Uterus (tissue), 2 donors: ENCODE measurements at regions not wholly inside any gene's neighbourhood (a gene's known extent, or its start where the extent isn't known, plus 50 kb on each side); places are given as distances from the start of the nearest gene placed in this dataset.

Source experiments
- POLR2A ChIP-seq, 2 donors: fragments of 450-650 bp; IDR thresholded peaks; one replicate each; pipeline ENCODE4 v1.6.1; 2016; ENCODE audit warnings: antibody characterized with exemption in 2 of 2, mild to moderate bottlenecking in 1 of 2, moderate library complexity in 1 of 2
- TF ChIP-seq, protein P1 (sequence below), 4 experiments: fragments of 200-600 bp in 2 of 4; fragments of 450-650 bp in 2 of 4; sonication (generic) in 2 of 4; IDR thresholded peaks; one replicate each; pipeline ENCODE4 v1.5.1; 2016 to 2019; ENCODE audit warnings: antibody characterized with exemption in 4 of 4, mild to moderate bottlenecking in 2 of 4, moderate library complexity in 1 of 4

DNA sequence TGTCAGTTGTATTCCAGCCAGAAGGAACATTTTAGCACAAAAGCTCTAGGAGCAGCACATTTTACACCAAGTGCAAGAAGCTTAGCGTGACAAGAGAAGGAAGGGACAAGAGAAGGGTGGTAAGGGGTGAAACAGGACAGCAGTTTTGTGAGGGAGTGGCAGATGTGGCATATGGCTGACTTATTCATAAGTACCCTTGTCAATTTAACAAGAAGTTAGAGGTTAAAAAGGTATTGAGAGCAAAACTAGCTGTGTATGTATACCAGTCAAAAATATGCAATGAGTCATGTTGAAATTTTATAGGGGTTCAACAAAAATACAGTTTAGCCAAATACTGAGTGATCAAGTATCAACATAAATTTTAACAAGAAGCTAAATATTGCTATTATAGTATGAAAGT, 561.5 kb upstream of the POT1 start:
- TF ChIP-seq POLR2A (IDR thresholded peaks at IDR 0.05), result no peak
- TF ChIP-seq, protein P1, sequence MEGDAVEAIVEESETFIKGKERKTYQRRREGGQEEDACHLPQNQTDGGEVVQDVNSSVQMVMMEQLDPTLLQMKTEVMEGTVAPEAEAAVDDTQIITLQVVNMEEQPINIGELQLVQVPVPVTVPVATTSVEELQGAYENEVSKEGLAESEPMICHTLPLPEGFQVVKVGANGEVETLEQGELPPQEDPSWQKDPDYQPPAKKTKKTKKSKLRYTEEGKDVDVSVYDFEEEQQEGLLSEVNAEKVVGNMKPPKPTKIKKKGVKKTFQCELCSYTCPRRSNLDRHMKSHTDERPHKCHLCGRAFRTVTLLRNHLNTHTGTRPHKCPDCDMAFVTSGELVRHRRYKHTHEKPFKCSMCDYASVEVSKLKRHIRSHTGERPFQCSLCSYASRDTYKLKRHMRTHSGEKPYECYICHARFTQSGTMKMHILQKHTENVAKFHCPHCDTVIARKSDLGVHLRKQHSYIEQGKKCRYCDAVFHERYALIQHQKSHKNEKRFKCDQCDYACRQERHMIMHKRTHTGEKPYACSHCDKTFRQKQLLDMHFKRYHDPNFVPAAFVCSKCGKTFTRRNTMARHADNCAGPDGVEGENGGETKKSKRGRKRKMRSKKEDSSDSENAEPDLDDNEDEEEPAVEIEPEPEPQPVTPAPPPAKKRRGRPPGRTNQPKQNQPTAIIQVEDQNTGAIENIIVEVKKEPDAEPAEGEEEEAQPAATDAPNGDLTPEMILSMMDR (IDR thresholded peaks at IDR 0.05), result no peak
